Neural cell (in vitro differentiated cells): ENCODE measurements at regions not wholly inside any gene's neighbourhood (a gene's known extent, or its start where the extent isn't known, plus 50 kb on each side); places are given as distances from the start of the nearest gene placed in this dataset.

ENCODE experiments used
- H2AFZ ChIP-seq: fragments of 200-600, 300-800 bp; sonication (generic), shearing (Covaris generic); 2 replicates; pipeline ENCODE4 v1.6.0; 2014; ENCODE audit warnings: low read depth, mild to moderate bottlenecking, antibody characterized with exemption, low read length, moderate library complexity
- H3F3A ChIP-seq: fragments of 200-600 bp; shearing (Covaris generic); 2 replicates; pipeline ENCODE4 v1.6.1; 2016; ENCODE audit warnings: mild to moderate bottlenecking, moderate library complexity, mixed read lengths, antibody characterized with exemption, low read length; ENCODE audit not compliant: insufficient read depth, poor library complexity, severe bottlenecking
- H3K27ac ChIP-seq: fragments of 200-600, 300-800 bp; sonication (generic), shearing (Covaris generic); 2 replicates; pipeline ENCODE4 v1.5.1; 2014; ENCODE audit warnings: mild to moderate bottlenecking, low read length, moderate library complexity
- H3K27me3 ChIP-seq: fragments of 300-800, 200-600 bp; sonication (generic), shearing (Covaris generic); 2 replicates; pipeline ENCODE4 v1.6.0; 2014; ENCODE audit warnings: mild to moderate bottlenecking, low read depth, low read length, moderate library complexity; ENCODE audit not compliant: insufficient read depth
- H3K36me3 ChIP-seq: fragments of 300-800, 200-600 bp; sonication (generic), shearing (Covaris generic); 2 replicates; pipeline ENCODE4 v1.5.1; 2014; ENCODE audit warnings: mild to moderate bottlenecking, antibody characterized with exemption, low read length, moderate library complexity; ENCODE audit not compliant: insufficient read depth
- H3K4me2 ChIP-seq: fragments of 300-800, 200-600 bp; sonication (generic), shearing (Covaris generic); 2 replicates; pipeline ENCODE4 v1.6.0; 2014; ENCODE audit warnings: mild to moderate bottlenecking, low read length
- H3K4me3 ChIP-seq: fragments of 300-800, 200-600 bp; sonication (generic), shearing (Covaris generic); 2 replicates; pipeline ENCODE4 v1.5.1; 2014; ENCODE audit warnings: mild to moderate bottlenecking, low read length, moderate library complexity
- H3K79me2 ChIP-seq: fragments of 200-600 bp; shearing (Covaris generic); replicated peaks from 2 replicates; pipeline ENCODE4 v1.6.0; 2014; ENCODE audit warnings: mild to moderate bottlenecking, low read length, moderate library complexity; ENCODE audit not compliant: insufficient read depth
- H3K9ac ChIP-seq: fragments of 300-800, 200-600 bp; sonication (generic), shearing (Covaris generic); 2 replicates; pipeline ENCODE4 v1.6.1; 2016; ENCODE audit warnings: mild to moderate bottlenecking, low read length, mixed read lengths
- H3K9me2 ChIP-seq: fragments of 200-600 bp; shearing (Covaris generic); 2 replicates; pipeline ENCODE4 v1.6.1; 2016; ENCODE audit warnings: mild to moderate bottlenecking, low read length, mixed read lengths; ENCODE audit not compliant: insufficient read depth
- H3K9me3 ChIP-seq: fragments of 200-600, 300-800 bp; sonication (generic), shearing (Covaris generic); 2 replicates; pipeline ENCODE4 v1.6.1; 2016; ENCODE audit warnings: mild to moderate bottlenecking, mixed run types, low read length, moderate library complexity, mixed read lengths
- H4K20me1 ChIP-seq: fragments of 200-600 bp; shearing (Covaris generic); 2 replicates; pipeline ENCODE4 v1.6.1; 2016; ENCODE audit warnings: mild to moderate bottlenecking, mixed run types; ENCODE audit not compliant: insufficient read depth
- EP300 ChIP-seq: fragments of 450-650 bp; conservative IDR thresholded peaks from 2 replicates; pipeline ENCODE4 v1.6.1; 2014; ENCODE audit warnings: antibody characterized with exemption, mild to moderate bottlenecking, moderate library complexity; ENCODE audit not compliant: poor library complexity, severe bottlenecking
- EZH2 ChIP-seq: fragments of 200-600, 300-800 bp; shearing (Covaris generic), sonication (generic); IDR thresholded peaks from 2 replicates; pipeline ENCODE4 v1.6.1; 2014; ENCODE audit warnings: antibody characterized with exemption, low read length, borderline replicate concordance, mild to moderate bottlenecking; ENCODE audit not compliant: insufficient read depth, poor library complexity, severe bottlenecking
- MXI1 ChIP-seq: fragments of 450-650 bp; conservative IDR thresholded peaks from 2 replicates; pipeline ENCODE4 v1.6.1; 2014; ENCODE audit warnings: antibody characterized with exemption, mild to moderate bottlenecking; ENCODE audit not compliant: poor library complexity, severe bottlenecking
- POLR2AphosphoS5 ChIP-seq: IDR thresholded peaks from 2 replicates; pipeline ENCODE4 v1.6.1; 2012
- RAD21 ChIP-seq: fragments of 450-650 bp; conservative IDR thresholded peaks from 2 replicates; pipeline ENCODE4 v1.6.1; 2014; ENCODE audit warnings: antibody characterized with exemption, mild to moderate bottlenecking, moderate library complexity
- SMC3 ChIP-seq: fragments of 450-650 bp; conservative IDR thresholded peaks from 2 replicates; pipeline ENCODE4 v1.6.1; 2014; ENCODE audit warnings: antibody characterized with exemption, mild to moderate bottlenecking, moderate library complexity; ENCODE audit not compliant: poor library complexity
- TAF1 ChIP-seq: IDR thresholded peaks from 2 replicates; pipeline ENCODE4 v1.6.1; 2012; ENCODE audit warnings: low read depth
- TF ChIP-seq, protein P1 (sequence below): IDR thresholded peaks from 2 replicates; pipeline ENCODE4 v1.6.1; 2012; ENCODE audit warnings: borderline replicate concordance
- TF ChIP-seq, protein P2 (sequence below): fragments of 450-650 bp; IDR thresholded peaks from 2 replicates; pipeline ENCODE4 v1.5.1; 2014; ENCODE audit warnings: antibody characterized with exemption, mild to moderate bottlenecking, moderate library complexity; ENCODE audit not compliant: poor library complexity, severe bottlenecking

DNA sequence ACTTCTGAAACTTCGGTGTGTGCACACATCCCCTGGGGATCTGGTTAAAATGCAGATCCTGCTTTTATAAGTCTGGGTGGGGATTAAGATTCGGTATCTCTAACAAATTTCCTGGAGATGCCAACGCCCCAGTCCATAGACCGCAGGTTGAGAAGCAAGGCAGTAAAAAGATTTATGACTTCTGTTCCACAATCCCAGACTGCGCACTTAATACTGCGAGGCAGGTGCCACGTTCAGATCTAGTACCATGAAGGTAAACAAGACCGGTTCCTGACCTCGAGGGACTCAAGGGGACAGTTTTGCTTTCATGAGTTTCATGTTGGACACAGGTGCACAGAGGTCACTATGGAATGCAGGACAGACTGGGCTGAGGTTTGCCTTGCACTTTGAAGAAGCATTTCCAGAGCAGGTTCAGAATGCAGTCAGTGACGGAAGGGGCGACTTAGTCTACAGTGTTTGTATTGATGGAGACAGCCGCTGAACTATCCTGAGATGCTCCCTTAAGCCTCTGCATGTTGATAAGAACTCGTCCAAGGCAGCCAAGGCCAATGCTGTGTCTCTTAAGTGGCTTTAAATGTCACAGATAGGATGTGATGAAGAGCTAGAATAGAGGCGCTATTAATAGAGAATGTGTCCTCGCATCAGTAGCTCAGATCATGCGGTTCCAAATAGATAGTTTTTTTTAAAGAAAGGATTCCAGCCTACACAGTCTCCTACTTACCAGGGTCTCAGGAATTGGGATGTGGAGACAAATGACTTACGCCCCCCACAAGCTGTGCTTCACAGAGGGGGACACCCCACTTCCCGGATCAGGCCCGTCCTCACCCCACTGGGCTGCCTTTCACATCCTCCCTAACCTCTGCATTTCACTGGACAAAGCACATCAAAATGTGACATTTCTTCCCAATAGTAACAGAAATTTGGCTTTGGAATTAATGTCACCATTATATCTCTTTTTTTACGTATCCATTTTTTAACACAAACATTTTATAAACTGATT lies 97.1 kb upstream of the IRS2 start:
- Histone ChIP-seq H3K9me3 (no peaks in the 10 kb centered on the region), H3K9ac (no peak overlapping the region), H3F3A (no peaks in the 10 kb centered on the region), H3K4me3 (no peak overlapping the region), H3K4me2 (no peak overlapping the region), H2AFZ (no peak overlapping the region), H4K20me1 (no peaks in the 10 kb centered on the region), H3K9me2 (no peaks in the 10 kb centered on the region), H3K27me3 (no peaks in the 10 kb centered on the region), H3K79me2 (no peaks in the 10 kb centered on the region), H3K36me3 (no peaks in the 10 kb centered on the region), H3K27ac (no peak overlapping the region)
- TF ChIP-seq EZH2 = no peak
- no peak for TF ChIP-seq POLR2AphosphoS5
- no peak for TF ChIP-seq EP300
- TF ChIP-seq, protein P1, sequence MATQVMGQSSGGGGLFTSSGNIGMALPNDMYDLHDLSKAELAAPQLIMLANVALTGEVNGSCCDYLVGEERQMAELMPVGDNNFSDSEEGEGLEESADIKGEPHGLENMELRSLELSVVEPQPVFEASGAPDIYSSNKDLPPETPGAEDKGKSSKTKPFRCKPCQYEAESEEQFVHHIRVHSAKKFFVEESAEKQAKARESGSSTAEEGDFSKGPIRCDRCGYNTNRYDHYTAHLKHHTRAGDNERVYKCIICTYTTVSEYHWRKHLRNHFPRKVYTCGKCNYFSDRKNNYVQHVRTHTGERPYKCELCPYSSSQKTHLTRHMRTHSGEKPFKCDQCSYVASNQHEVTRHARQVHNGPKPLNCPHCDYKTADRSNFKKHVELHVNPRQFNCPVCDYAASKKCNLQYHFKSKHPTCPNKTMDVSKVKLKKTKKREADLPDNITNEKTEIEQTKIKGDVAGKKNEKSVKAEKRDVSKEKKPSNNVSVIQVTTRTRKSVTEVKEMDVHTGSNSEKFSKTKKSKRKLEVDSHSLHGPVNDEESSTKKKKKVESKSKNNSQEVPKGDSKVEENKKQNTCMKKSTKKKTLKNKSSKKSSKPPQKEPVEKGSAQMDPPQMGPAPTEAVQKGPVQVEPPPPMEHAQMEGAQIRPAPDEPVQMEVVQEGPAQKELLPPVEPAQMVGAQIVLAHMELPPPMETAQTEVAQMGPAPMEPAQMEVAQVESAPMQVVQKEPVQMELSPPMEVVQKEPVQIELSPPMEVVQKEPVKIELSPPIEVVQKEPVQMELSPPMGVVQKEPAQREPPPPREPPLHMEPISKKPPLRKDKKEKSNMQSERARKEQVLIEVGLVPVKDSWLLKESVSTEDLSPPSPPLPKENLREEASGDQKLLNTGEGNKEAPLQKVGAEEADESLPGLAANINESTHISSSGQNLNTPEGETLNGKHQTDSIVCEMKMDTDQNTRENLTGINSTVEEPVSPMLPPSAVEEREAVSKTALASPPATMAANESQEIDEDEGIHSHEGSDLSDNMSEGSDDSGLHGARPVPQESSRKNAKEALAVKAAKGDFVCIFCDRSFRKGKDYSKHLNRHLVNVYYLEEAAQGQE = no peak
- TF ChIP-seq TAF1 = no peak
- TF ChIP-seq, protein P2, sequence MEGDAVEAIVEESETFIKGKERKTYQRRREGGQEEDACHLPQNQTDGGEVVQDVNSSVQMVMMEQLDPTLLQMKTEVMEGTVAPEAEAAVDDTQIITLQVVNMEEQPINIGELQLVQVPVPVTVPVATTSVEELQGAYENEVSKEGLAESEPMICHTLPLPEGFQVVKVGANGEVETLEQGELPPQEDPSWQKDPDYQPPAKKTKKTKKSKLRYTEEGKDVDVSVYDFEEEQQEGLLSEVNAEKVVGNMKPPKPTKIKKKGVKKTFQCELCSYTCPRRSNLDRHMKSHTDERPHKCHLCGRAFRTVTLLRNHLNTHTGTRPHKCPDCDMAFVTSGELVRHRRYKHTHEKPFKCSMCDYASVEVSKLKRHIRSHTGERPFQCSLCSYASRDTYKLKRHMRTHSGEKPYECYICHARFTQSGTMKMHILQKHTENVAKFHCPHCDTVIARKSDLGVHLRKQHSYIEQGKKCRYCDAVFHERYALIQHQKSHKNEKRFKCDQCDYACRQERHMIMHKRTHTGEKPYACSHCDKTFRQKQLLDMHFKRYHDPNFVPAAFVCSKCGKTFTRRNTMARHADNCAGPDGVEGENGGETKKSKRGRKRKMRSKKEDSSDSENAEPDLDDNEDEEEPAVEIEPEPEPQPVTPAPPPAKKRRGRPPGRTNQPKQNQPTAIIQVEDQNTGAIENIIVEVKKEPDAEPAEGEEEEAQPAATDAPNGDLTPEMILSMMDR = no peak
- no peak for TF ChIP-seq MXI1
- TF ChIP-seq SMC3 = no peak
- no peak for TF ChIP-seq RAD21

DNA sequence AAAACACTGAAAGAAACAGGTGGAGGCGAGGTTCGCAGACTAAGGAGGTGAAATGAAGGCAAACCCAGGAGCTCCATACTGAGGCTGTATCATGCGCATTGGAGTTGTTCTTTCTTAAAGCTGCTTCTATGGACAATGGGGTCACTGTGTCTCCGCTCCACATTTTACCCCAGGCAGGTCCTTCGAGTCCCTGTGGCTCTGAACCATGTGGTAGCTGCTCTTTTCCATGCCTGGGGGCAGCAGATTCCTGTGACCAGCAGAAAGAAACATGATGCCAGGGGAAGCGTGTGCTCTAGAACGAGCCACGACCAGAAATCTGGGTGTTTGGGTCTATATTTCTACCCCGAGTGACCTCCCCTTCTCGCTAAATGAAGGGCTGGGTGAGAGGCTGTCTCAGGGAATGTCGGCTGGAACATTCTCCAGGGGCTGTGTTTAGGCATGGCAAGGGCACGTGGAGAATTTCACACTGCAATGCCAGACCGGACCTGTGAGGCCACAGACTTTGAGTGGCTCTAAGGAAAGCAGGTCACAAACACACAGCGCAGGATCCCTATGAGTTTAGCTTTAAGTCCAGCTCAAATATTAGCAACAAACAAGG lies 95.7 kb upstream of the IRS2 start:
- Histone ChIP-seq H3K79me2 (no peaks in the 10 kb centered on the region), H3K27ac (no peak overlapping the region), H3K9ac (no peak overlapping the region), H3F3A (no peaks in the 10 kb centered on the region), H3K4me2 (no peak overlapping the region), H3K27me3 (no peaks in the 10 kb centered on the region), H2AFZ (no peak overlapping the region), H3K9me2 (no peaks in the 10 kb centered on the region), H3K36me3 (no peaks in the 10 kb centered on the region), H3K9me3 (no peaks in the 10 kb centered on the region), H4K20me1 (no peaks in the 10 kb centered on the region), H3K4me3 (no peak overlapping the region)
- TF ChIP-seq, protein P1 = no peak
- TF ChIP-seq TAF1 (no peak), EZH2 (no peak), POLR2AphosphoS5 (no peak), RAD21 (no peak), EP300 (no peak), SMC3 (no peak), MXI1 (no peak)
- TF ChIP-seq, protein P2 = no peak
